ENCODE measurements at regions not wholly inside any gene's neighbourhood (a gene's known extent, or its start where the extent isn't known, plus 50 kb on each side); places are given as distances from the start of the nearest gene placed in this dataset.

- DNase-seq (ENCODE audit: low spot score), result no peak
- no peak for TF ChIP-seq CTCF (IDR thresholded peaks at IDR 0.05; ENCODE audit: extremely low read depth, missing control alignments)
Observed at GRCh38 chr4:184550476-184550875, 76.1 kb upstream of the IRF2 start.

GRCh38 chr4:184548648-184549341, 74.4 kb upstream of the IRF2 start:
- no peak for DNase-seq (ENCODE audit: low spot score)
- no peak for TF ChIP-seq CTCF (IDR thresholded peaks at IDR 0.05; ENCODE audit: extremely low read depth, missing control alignments)

DNA sequence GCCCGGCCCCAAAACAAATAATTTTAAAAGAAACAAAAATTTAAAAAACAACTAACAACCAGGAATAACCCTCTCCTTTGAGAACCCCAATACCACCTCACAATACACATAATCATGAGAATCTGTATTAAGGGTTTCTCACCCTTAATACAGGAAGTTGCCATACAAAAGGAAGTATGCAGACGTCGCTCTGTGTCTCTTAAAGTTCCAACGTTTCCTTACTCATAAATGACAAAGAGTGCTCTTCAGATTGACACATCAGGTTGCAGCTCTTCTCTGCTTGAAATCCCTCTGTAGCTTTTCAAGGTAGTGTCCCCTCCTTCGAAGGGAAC, 73.9 kb upstream of the IRF2 start:
- DNase-seq (ENCODE audit: low spot score), result no peak
- no peak for TF ChIP-seq CTCF (IDR thresholded peaks at IDR 0.05; ENCODE audit: extremely low read depth, missing control alignments)

DNA sequence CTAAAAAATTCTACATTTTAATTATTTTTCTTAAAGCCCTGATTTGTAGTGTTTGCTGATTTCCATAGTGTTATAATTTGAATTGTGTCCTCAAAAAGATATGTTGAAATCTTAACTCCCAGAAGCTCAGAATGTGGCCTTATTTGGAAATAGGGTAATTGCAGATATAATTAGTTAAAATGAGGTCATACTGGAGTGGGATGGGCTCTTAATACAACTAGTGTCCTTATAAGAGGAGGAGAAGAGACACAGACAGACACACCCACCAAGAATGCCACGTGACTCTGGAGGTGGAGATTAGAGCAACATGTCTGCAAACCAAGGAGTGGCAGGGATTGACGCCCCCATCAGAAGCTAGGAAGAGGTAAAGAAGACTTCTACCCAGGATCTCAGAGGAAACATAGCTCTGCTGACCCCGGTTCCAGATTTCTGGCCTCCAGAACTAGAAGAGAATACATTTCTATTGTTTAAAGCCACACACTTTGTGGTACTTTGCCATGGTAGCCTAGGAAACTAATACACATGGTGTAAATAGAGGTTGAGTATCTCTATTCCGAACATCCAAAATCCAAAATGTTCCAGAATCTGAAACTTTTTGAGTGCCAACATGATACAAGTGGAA, 70.5 kb upstream of the IRF2 start:
- no peak for DNase-seq (ENCODE audit: low spot score)
- TF ChIP-seq CTCF (IDR thresholded peaks at IDR 0.05; ENCODE audit: extremely low read depth, missing control alignments), result no peak

DNA sequence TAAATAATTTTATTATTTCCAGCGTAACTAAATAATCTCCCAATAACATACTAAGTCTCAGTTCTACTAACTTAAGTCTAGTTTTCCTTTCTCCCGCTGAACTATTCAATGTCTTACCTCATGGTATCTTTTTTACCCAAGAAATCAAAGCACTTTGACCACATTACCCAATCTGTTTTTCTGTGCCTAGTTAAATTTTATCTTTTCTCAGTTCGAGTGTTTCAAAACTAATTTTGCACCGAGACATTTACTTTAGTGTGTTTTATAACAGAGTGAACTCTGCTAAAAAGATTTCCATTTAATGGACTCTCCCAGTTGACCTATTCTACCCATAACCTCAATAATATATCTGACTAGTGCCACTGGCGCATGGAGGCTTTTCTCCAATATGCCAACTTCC, 67.6 kb upstream of the IRF2 start:
- DNase-seq (ENCODE audit: low spot score), result no peak
- TF ChIP-seq CTCF (IDR thresholded peaks at IDR 0.05; ENCODE audit: extremely low read depth, missing control alignments), result no peak

DNA sequence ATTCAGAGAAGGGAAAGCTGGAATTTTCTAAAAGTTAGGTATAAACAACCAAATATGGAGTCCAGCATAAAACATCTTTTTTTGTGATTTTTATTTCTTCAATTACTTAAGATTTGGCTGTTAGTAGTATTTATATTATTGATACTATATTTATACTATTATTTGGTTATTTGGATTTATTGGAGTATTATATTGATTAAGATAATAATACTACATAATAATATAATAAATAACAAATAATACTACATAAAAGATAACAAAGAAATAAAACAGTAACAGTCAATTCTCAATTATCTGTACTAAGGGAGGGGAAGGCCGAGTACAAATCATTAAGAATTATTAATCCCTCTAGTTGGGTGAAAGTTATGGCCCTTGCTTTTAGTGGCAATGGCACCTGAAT, 66.0 kb upstream of the IRF2 start:
- DNase-seq (ENCODE audit: low spot score), result no peak
- no peak for TF ChIP-seq CTCF (IDR thresholded peaks at IDR 0.05; ENCODE audit: extremely low read depth, missing control alignments)

DNA sequence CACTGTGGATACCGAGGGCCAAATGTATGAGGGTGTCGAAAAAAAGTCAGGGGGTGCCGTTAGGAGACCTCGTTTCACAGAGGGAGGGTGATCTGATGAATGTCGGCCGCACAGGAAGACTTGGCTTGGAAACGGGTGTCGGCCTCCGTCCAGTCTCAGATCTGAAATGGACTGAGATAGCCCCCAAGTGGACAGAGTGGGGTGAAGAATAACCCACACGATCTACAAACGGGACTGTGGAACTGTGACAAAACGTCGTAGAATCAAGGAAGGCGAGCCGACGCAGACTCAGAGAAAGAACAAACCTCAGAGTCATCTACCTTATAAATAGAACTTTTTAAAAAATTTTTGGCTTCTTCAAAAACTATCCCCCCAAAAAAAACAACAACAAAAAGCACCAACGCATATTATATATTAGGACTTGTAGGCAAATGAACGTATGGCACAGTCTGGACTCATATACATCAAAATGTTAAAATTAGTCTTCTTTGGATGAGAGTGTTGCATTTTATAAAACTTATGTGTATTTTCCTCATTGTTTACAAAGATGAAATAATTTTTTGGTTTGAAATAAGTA, 63.8 kb upstream of the IRF2 start:
- DNase-seq (ENCODE audit: low spot score), result peak; percentile 78

More for the DNA sequence above, 63.8 kb upstream of the IRF2 start:
- peak; percentile 31 for TF ChIP-seq CTCF (IDR thresholded peaks at IDR 0.05; ENCODE audit: extremely low read depth, missing control alignments)
